ENCODE measurements at regions not wholly inside any gene's neighbourhood (a gene's known extent, or its start where the extent isn't known, plus 50 kb on each side); places are given as distances from the start of the nearest gene placed in this dataset.

GRCh38 chr11:30762188-30762587 is 176.0 kb upstream of the MPPED2 start:
- Mint-ChIP-seq H3K4me3 (no peak overlapping the region), H3K27me3 (no peaks in the 10 kb centered on the region), H3K4me1 (no peaks in the 10 kb centered on the region), H3K27ac (no peak overlapping the region), H3K36me3 (ENCODE audit: low read depth) (no peaks in the 10 kb centered on the region), H3K9me3 (no peaks in the 10 kb centered on the region)
- no peak for DNase-seq
- ChIA-PET CTCF (no interaction called here), POLR2A (no interaction called here)

GRCh38 chr11:30760345-30760744 is 174.2 kb upstream of the MPPED2 start:
- Mint-ChIP-seq H3K4me1 (no peaks in the 10 kb centered on the region), H3K9me3 (no peaks in the 10 kb centered on the region), H3K4me3 (no peak overlapping the region), H3K36me3 (ENCODE audit: low read depth) (no peaks in the 10 kb centered on the region), H3K27ac (no peak overlapping the region), H3K27me3 (no peaks in the 10 kb centered on the region)
- ChIA-PET POLR2A (no interaction called here), CTCF (no interaction called here)
- no peak for DNase-seq

GRCh38 chr11:30758946-30759504 is 172.9 kb upstream of the MPPED2 start:
- Mint-ChIP-seq H3K36me3 (ENCODE audit: low read depth) (no peaks in the 10 kb centered on the region), H3K4me3 (no peak overlapping the region), H3K9me3 (no peaks in the 10 kb centered on the region), H3K27ac (no peak overlapping the region), H3K27me3 (no peaks in the 10 kb centered on the region), H3K4me1 (no peaks in the 10 kb centered on the region)
- ChIA-PET POLR2A (no interaction called here), CTCF (interaction anchor here (0.6 kb wide), 1 partner anchor 144 kb away, joined by 3 read pairs; no protein-coding TSS in a partner anchor)
- DNase-seq: no peak

GRCh38 chr11:30758518-30758917 is 172.4 kb upstream of the MPPED2 start:
- H3K4me3 Mint-ChIP-seq: no peak overlapping the region
- no peaks in the 10 kb centered on the region for H3K4me1 Mint-ChIP-seq
- ChIA-PET POLR2A (no interaction called here), CTCF (interaction anchor here (0.6 kb wide), 1 partner anchor 144 kb away, joined by 3 read pairs; no protein-coding TSS in a partner anchor)
- H3K36me3 Mint-ChIP-seq (ENCODE audit: low read depth): no peaks in the 10 kb centered on the region
- no peaks in the 10 kb centered on the region for H3K9me3 Mint-ChIP-seq
- H3K27me3 Mint-ChIP-seq: no peaks in the 10 kb centered on the region
- DNase-seq: no peak
- no peak overlapping the region for H3K27ac Mint-ChIP-seq

- no peak overlapping the region for H3K27ac Mint-ChIP-seq
- no peak for DNase-seq
- no peaks in the 10 kb centered on the region for H3K36me3 Mint-ChIP-seq (ENCODE audit: low read depth)
- no peaks in the 10 kb centered on the region for H3K9me3 Mint-ChIP-seq
- no peaks in the 10 kb centered on the region for H3K27me3 Mint-ChIP-seq
- ChIA-PET POLR2A (no interaction called here), CTCF (no interaction called here)
- H3K4me3 Mint-ChIP-seq: no peak overlapping the region
- no peaks in the 10 kb centered on the region for H3K4me1 Mint-ChIP-seq
These were observed 171.9 kb upstream of the MPPED2 start for GRCh38 chr11:30758012-30758411.

- Mint-ChIP-seq H3K36me3 (ENCODE audit: low read depth) (no peaks in the 10 kb centered on the region), H3K27ac (no peak overlapping the region), H3K9me3 (no peaks in the 10 kb centered on the region), H3K4me1 (no peaks in the 10 kb centered on the region), H3K27me3 (no peaks in the 10 kb centered on the region), H3K4me3 (no peak overlapping the region)
- ChIA-PET CTCF (no interaction called here), POLR2A (no interaction called here)
- DNase-seq: no peak
These were observed 167.8 kb upstream of the MPPED2 start for GRCh38 chr11:30753994-30754393.

GRCh38 chr11:30753504-30753903 is 167.4 kb upstream of the MPPED2 start:
- ChIA-PET CTCF (no interaction called here), POLR2A (no interaction called here)
- DNase-seq: no peak
- no peaks in the 10 kb centered on the region for H3K27me3 Mint-ChIP-seq
- no peaks in the 10 kb centered on the region for H3K9me3 Mint-ChIP-seq
- no peaks in the 10 kb centered on the region for H3K4me1 Mint-ChIP-seq
- H3K4me3 Mint-ChIP-seq: no peak overlapping the region
- H3K36me3 Mint-ChIP-seq (ENCODE audit: low read depth): no peaks in the 10 kb centered on the region
- no peak overlapping the region for H3K27ac Mint-ChIP-seq

- POLR2A ChIA-PET: no interaction called here
- Mint-ChIP-seq H3K4me1 (no peaks in the 10 kb centered on the region), H3K27me3 (no peaks in the 10 kb centered on the region), H3K36me3 (ENCODE audit: low read depth) (no peaks in the 10 kb centered on the region), H3K4me3 (no peak overlapping the region), H3K9me3 (no peaks in the 10 kb centered on the region), H3K27ac (no peak overlapping the region)
- no peak for DNase-seq
- CTCF ChIA-PET: no interaction called here
These were observed 163.1 kb upstream of the MPPED2 start for GRCh38 chr11:30749268-30749667.

- ChIA-PET CTCF (no interaction called here), POLR2A (no interaction called here)
- Mint-ChIP-seq H3K4me3 (no peak overlapping the region), H3K27ac (no peak overlapping the region), H3K4me1 (no peaks in the 10 kb centered on the region), H3K27me3 (no peaks in the 10 kb centered on the region), H3K36me3 (ENCODE audit: low read depth) (no peaks in the 10 kb centered on the region), H3K9me3 (no peaks in the 10 kb centered on the region)
- DNase-seq: no peak
These were observed 154.9 kb upstream of the MPPED2 start for GRCh38 chr11:30741039-30741550.

- H3K4me3 Mint-ChIP-seq: no peak overlapping the region
- DNase-seq: no peak
- no peaks in the 10 kb centered on the region for H3K27me3 Mint-ChIP-seq
- H3K4me1 Mint-ChIP-seq: no peaks in the 10 kb centered on the region
- POLR2A ChIA-PET: no interaction called here
- H3K9me3 Mint-ChIP-seq: no peaks in the 10 kb centered on the region
- no peak overlapping the region for H3K27ac Mint-ChIP-seq
- CTCF ChIA-PET: no interaction called here
- no peaks in the 10 kb centered on the region for H3K36me3 Mint-ChIP-seq (ENCODE audit: low read depth)
These were observed 153.9 kb upstream of the MPPED2 start for GRCh38 chr11:30740091-30740490.

GRCh38 chr11:30735946-30736345 is 149.8 kb upstream of the MPPED2 start:
- no peak overlapping the region for H3K27ac Mint-ChIP-seq
- ChIA-PET CTCF (no interaction called here), POLR2A (no interaction called here)
- H3K4me3 Mint-ChIP-seq: no peak overlapping the region
- no peaks in the 10 kb centered on the region for H3K4me1 Mint-ChIP-seq
- no peaks in the 10 kb centered on the region for H3K36me3 Mint-ChIP-seq (ENCODE audit: low read depth)
- H3K9me3 Mint-ChIP-seq: no peaks in the 10 kb centered on the region
- no peaks in the 10 kb centered on the region for H3K27me3 Mint-ChIP-seq
- DNase-seq: no peak

GRCh38 chr11:30733748-30734147 is 147.6 kb upstream of the MPPED2 start:
- ChIA-PET POLR2A (no interaction called here), CTCF (no interaction called here)
- H3K27me3 Mint-ChIP-seq: no peaks in the 10 kb centered on the region
- no peaks in the 10 kb centered on the region for H3K9me3 Mint-ChIP-seq
- no peak for DNase-seq
- no peak overlapping the region for H3K4me3 Mint-ChIP-seq
- H3K4me1 Mint-ChIP-seq: no peaks in the 10 kb centered on the region
- H3K36me3 Mint-ChIP-seq (ENCODE audit: low read depth): no peaks in the 10 kb centered on the region
- no peak overlapping the region for H3K27ac Mint-ChIP-seq

GRCh38 chr11:30730011-30730410 is 143.9 kb upstream of the MPPED2 start:
- no peaks in the 10 kb centered on the region for H3K27me3 Mint-ChIP-seq
- no peaks in the 10 kb centered on the region for H3K4me1 Mint-ChIP-seq
- no peaks in the 10 kb centered on the region for H3K9me3 Mint-ChIP-seq
- H3K4me3 Mint-ChIP-seq: no peak overlapping the region
- no peak for DNase-seq
- ChIA-PET POLR2A (no interaction called here), CTCF (no interaction called here)
- H3K27ac Mint-ChIP-seq: no peak overlapping the region
- no peaks in the 10 kb centered on the region for H3K36me3 Mint-ChIP-seq (ENCODE audit: low read depth)

- H3K27me3 Mint-ChIP-seq: no peaks in the 10 kb centered on the region
- CTCF ChIA-PET: no interaction called here
- H3K4me1 Mint-ChIP-seq: no peaks in the 10 kb centered on the region
- POLR2A ChIA-PET: no interaction called here
- H3K4me3 Mint-ChIP-seq: no peak overlapping the region
- DNase-seq: no peak
- H3K27ac Mint-ChIP-seq: no peak overlapping the region
- no peaks in the 10 kb centered on the region for H3K9me3 Mint-ChIP-seq
- no peaks in the 10 kb centered on the region for H3K36me3 Mint-ChIP-seq (ENCODE audit: low read depth)
These were observed 143.1 kb upstream of the MPPED2 start for GRCh38 chr11:30729187-30729713.

Data from activated CD4-positive, alpha-beta T cell treated with anti-CD3 and anti-CD28 coated beads, Interleukin-2, amount 10 ng/mL, durations not matched to agents 7 days and 5 days (primary cell).